ENCODE measurements at regions not wholly inside any gene's neighbourhood (a gene's known extent, or its start where the extent isn't known, plus 50 kb on each side); places are given as distances from the start of the nearest gene placed in this dataset.
"Not testable (repeated sequence)": the region's sequence is repeated elsewhere in the genome, so short reads cannot be mapped to it uniquely, and the experiment has no call there.

DNA sequence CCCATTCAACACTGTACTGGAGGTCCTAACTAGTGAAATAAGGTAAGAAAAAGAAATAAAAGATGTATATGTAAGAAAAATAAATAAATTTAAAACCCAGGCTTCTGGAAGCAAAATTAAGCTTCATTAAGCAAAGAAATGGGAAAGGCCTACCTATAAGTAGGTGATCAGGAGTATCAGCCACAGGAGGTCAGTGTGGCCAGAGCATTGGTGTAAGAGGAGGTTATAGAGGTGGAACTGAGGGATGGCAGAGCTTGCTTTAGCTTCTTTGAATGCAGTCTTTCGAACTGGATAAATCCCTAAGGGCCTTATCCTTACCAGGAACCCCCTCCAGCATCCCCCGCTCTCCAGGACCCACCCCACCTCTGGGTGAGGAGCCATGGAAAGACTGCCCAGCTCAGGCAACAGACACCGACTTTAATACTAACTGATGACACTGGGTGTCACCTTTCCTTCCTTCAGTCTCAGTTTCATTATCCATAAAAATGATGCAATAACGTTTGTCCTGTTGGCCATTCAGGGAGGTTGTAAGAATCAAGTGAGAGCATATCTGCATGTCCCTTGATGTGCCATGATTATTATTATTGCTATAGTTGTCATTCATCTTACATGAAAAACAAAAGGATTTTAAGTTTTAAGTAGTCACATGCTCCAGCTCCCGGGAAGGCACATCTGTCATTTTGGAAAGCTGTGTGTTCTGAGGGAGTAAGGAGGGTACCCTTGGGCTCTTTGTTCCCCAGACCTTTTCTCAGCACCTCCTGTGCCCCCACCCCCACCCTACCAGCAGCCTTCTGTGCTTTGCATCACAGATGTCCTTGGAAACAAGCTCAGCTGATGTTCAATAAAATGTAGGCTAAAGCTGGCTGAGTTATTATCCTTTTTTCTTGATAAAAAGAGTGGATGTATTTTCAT lies 50.8 kb upstream of the CTNNA1 start:
- DNase-seq, result no peak

DNA sequence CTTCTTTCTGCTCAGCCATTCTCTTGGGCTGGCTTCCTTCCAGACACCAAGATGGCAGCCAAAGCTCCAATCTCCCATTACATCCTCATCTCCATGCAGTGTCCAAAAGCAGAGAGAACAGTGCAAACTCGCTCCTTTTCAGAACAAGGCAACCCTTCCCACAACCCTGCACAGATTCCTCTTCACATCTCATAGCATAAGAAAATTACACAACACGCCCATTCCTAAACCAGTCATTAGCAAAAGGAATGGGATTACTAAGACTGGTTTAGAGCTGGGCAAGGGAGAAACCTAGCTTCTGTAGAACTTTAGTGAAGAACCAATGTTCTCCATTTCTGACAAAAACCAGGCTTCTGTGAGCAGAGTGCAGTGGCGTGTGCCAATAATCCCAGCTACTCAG lies 51.5 kb upstream of the CTNNA1 start:
- DNase-seq, result no peak

DNA sequence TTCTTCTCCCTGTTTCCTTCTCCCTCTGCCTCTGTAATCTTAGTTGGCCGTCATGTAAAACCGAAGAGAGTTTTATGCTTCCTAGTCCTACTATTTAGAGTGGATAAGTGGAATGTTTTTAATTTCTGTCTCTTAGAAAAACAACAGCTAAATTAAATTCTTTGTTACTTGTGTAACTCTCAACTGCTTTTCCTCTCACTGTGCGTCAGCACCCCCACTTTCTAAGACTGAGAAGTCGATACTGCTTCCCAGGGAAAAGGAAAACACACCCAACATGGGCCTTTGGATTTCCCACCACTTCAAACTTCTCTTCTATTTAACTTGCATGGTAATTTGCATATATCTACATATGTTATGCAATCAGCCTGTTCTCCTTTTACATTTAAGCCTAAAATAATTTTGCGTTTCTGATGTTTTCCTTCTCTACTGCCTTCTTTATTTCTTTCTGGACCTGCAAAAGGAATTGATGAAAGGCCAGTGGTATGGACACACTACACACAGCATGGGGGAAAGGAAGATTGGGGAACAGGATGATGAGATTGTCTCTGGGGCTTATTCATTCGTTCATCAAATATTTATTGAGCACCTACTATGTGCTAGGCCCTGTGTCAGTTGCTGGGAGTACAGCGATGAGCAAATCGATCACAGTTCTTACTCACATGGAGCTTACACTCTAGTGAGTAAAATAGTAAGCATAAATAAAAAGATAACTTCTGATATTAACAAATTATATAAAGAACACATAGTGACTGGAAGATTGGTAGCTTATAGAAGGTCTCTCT lies 52.5 kb upstream of the CTNNA1 start:
- DNase-seq, result no peak

DNA sequence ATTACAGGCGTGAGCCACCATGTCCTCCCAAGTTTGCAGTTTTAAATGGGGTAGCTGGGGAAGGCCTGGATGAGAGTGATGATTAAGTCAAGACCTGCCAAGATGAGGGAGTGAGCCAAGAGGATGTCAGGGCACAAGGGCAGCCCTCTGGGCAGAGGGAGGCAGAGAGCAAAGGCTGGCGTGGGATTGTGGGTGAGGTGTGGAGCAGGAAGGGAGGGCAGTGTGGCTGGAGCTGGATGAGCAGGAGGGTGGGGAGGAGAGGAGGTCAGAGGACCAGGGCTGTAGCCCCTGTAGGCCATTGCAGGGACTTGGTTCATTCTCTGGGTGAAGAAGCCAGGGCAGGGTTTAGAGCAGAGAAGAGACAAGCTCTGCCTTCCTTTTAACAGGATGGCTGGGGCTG lies 53.7 kb upstream of the CTNNA1 start:
- no peak for DNase-seq

DNA sequence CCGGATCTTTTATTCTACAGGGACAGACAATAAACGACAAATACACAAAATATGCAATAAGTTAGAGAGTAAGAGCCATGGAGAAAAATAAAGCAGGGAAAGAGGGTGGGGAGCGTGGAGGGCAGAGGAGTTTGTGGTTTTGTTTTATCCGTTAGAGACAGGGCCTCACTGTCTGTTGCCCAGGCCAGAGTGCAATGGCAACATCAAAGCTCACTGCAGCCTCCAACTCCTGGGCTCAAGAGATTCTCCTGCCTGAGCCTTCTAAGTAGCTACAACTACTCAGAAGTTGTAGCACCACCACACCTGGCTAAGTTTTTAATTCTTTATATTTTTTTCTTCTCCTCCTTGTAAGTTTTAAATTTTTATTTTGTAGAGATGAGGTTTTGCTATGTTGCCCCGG lies 54.5 kb upstream of the CTNNA1 start:
- DNase-seq, result no peak

DNA sequence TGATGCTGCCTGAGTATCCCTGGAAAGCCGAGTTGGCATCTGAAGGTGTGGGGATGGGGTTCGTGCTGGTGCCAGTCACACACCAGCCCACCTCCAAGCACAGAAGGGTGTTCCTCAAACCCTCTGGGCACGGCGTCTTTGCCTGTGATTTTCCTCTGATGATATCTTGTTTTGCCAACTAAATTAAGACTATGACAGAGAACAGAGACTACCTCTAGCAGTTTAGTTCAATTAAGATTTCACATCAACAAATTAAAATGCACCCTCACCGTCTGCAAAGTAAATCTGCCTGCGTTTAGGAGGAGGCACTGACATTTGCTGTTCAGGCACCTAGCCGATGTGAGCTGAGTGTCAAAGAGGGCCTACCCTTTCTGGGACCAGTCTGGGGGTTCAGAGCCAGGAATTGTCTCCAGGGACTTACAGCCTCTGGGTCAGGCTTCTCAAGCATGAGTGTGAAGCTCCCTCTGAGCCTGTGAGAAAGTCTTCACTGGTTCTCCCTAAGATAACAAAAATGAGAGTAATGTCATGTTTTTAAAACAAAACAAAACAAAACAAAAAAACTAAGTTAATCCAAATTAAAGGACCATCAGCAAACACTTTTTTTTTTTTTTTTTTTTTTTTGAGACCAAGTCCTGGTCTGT lies 55.4 kb upstream of the CTNNA1 start:
- no peak for DNase-seq

DNA sequence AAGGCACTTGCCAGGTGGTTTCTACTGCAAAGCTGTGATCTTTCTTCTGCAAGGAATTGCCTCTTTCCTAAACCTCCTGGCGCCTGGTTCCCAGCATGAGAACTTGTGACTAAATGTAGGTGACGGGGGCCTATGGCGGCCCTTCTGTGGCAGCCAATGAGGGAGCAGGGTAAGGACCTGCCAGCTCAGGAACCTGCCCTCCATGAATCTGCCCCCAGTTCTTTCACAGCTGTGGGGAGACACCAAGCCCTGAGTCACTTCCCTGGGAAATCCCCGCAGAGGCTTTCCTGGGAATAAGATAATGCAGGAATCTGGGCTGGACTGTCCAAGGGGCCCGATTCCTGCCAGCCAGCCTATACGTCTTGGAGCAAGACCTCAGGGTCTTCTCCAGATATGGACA lies 56.7 kb upstream of the CTNNA1 start:
- no peak for DNase-seq

DNA sequence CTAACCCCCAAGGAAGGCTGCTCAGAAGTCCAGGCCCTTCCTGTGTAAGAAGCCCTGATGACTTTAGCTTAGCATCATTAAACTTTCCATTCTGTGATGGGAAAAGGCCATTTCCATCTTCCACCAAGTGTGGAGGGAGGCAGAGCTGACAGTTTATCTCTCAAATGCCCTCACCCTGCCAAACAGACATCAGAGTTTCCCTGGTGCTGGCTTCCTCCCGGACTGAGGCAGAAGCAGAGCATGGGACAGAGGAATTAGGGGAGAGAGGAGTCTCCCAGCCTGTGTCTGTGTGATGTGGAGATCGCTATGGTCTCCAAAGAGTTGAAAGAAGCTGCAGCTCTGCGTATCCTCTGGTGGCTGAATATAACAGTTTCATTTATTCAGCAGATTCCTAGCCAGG lies 57.4 kb upstream of the CTNNA1 start:
- DNase-seq, result no peak

DNA sequence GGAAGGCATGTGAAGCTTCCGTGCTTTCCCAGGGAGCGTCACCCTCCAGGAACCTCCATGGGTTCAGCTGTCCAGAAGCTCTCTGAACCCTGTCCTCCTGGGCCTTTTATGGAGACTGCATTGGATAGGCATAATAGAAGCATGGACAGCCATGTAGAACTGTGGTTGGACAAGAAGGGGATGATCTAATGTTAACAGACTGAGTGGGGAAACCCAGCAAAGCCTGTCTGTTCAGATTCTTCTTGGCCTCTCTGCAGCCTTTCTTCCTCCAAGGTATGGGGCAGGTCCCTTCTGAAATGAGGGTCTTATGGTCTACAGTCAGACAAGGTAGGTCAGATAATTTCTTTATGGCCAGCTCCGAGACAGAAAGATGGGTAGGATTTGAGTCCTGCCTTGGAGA lies 59.1 kb upstream of the CTNNA1 start:
- no peak for DNase-seq

DNA sequence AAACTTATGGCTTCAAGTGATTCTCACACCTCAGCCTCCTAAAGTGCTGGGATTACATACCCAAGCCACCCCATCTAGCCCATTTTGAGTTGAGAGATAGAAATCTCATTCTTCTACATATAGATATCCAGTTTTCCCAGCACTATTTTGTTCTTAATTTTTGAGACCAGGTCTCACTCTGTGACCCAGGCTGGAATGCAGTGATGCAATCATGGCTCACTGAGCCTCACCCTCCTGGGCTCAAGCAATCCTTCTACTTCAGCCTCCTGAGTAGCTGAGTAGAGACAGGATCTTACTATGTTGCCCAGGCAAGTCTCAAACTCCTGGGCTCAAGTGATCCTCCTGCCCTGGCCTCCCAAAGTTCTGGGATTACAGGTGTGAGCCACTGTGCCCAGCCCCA lies 60.9 kb upstream of the CTNNA1 start:
- DNase-seq, result no peak

DNA sequence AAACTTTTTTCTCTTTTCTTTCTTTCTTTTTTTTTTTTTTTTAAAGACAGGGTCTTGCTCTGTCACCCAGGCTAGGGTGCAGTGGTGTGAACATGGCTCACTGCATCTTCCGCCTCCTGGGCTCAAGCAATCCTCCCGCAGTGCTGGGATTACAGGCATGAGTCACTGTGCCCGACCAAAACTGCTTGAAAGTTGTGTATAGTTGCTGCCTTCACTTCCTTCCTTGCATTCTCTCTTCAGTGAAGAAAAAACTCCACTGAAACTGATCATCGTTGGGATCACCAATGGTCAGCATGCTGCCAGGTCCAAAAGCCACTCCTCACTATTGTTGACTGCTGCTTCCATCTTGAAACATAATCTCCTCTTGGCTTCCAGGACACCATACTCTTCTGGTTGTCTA lies 66.6 kb upstream of the CTNNA1 start:
- DNase-seq, result no peak

DNA sequence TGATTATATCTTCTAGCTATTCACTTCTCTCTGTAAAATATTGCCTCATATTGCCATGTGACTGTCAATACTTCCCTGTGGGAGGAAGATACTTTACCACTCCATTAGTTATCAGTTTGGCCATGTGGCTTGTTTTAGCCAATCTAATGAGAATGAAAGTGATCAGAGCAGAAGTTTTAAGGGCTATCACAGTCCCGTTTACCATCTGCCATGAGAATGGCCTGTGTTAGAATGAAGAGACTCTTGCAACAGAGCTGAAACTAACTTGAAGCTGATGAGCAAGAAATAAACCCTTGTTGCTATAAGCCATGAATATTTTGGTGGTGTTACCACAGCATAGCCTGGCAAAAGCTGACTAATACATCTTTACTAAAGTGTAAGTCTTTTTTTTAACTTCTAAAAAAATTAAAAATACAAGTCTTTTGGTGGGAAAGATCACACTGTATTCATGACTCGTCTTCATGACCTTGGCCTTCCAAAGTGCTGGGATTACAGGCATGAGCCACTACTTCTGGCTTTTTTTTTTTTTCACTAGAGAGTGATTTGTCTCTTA lies 68.0 kb upstream of the CTNNA1 start:
- DNase-seq, result no peak

DNA sequence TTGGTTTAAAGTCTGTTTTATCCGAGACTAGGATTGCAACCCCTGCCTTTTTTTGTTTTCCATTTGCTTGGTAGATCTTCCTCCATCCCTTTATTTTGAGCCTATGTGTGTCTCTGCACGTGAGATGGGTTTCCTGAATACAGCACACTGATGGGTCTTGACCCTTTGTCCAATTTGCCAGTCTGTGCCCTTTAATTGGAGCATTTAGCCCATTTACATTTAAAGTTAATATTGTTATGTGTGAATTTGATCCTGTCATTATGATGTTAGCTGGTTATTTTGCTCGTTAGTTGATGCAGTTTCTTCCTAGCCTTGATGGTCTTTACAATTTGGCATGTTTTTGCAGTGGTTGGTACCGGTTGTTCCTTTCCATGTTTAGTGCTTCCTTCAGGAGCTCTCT lies 70.8 kb upstream of the CTNNA1 start:
- not testable (repeated sequence) for DNase-seq

DNA sequence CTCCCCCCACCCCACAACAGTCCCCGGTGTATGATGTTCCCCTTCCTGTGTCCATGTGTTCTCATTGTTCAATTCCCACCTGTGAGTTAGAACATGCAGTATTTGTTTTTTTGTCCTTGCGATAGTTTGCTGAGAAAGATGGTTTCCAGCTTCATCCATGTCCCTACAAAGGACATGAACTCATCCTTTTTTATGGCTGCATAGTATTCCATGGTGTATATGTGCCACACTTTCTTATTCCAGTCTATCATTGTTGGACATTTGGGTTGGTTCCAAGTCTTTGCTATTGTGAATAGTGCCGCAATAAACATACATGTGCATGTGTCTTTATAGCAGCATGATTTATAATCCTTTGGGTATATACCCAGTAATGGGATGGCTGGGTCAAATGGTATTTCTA lies 74.4 kb upstream of the CTNNA1 start:
- DNase-seq, result not testable (repeated sequence)

DNA sequence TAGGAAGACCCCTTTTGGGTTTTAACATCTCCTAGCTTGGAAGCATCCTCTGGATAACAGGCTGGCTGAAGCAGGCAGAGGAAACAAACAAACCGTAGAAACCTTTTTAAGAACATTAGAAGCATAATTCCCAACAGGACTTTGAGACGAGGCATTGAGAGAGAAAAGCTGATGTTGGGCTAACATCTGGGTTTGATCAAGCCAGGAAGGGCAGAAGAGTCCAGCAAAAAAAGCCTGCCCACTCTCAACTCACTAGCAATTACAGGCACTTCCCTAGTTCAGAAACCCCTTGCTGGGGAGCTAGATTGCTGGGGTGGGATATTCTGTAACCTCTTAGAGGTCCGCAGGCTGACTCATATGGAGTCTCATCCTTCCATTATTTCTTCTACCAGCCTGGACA lies 75.4 kb upstream of the CTNNA1 start:
- DNase-seq, result no peak

DNA sequence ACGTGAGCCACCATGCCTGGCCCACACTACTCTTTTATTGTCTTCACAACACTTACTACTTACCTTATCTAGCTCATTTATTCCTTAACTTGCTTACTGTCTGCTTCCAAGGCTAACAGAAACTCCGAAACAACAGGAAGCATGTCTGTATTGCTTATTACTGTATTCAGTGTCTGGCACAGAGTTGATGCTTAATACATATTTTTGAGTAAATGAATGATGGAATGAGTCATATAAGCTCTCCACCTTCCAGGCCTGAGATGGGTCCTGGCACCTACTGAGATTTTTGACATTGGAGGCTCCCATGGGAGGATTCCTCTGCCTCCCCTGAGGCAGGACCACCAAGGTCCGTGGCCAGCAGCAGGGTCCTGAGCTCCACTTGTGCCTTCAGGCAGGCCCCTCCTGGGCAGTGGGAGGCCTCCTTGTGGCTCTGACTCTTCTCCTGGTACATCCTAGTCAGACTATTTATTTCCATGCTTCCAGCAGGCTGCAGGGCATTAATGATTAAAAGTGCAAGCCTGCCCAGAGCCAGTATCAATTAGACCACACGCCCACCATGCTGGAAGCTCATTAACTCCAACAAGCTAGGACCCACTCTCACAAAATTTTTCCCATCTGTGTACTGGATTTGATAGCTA lies 76.5 kb upstream of the CTNNA1 start:
- no peak for DNase-seq

DNA sequence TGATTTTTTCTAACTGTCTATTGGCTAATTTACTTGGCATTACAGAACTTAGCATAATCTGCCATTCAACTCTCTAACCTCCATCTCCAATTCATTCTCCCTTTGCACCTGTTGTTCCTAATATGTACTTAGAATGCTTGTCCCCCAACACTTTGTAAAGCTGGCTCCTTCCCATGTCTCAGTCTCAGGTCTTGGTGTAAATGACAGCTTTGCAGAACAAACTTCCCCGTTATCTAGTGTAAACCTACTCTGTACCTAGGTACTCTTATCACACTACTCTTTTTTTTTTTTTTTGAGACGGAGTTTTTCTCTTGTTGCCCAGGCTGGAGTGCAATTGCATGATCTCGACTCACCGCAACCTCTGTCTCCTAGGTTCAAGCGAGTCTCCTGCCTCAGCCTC lies 77.2 kb upstream of the CTNNA1 start:
- DNase-seq, result no peak

DNA sequence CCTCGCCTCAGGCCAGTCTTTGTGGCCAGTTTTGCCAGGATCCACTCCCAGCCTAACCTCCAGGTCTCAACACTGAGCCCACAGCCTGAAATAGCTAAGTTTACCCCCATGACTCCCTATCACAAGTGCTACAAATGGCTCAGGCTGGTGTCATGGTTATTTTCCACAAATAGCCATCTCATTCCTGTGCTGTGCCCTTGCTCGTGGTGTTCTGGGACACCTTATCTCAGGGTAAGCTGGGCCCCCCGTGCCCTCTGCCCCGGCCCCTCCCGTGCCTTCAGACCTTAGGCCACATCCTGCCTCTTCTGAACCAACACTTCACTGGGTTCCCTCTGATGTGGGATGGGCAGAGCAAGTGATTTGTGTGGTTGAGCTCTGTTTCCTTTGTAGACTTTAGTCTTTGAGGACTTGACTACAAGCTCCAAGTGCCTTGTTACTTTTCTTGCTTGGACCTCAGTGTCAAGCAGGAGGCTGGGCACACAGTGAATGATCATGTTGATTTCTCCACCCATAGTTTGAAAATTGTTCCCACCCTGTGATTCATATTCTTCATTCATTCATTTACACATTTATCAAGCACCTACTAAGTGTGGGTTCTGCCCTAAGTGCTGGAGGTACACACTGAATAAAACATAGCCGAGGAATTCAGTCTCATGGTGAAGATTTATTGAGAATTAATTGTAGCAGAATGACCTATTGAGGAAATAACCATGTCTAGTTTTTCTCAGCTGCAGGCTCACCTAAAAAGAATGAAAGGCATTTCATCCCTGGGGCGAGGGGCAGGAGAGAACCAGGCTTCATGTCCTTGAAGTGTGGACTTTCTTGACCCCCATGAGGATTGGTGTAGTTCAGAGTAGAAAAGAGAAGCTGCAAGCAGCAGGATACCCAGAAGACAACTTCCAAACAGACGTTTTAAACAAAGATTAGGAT lies 84.5 kb upstream of the CTNNA1 start:
- no peak for DNase-seq

DNA sequence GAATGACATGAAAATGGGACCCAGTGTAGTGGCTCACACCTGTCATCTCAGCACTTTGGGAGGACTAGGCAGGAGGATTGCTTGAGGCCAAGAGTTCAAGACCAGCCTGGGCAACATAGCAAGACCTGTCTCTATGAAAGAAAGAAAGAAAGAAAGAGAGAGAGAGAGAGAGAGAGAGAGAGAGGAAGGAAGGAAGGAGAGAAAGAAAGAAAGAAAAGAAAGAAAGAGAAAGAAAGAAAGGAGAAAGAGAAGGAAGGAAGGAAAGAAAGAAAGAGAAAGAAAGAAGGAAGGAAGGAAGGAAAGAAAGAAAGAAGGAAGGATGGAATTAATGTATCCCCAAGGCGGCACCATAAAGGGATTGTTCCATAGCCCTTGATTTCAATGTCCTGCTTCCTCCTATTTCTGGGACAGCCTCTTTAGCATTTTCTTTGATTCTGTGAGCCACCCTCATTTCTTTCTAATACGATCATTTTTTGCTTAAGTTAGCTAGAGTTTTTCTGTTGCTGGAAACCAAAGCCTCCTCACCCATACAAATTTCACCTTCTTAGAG lies 85.4 kb upstream of the CTNNA1 start:
- DNase-seq, result not testable (repeated sequence)

DNA sequence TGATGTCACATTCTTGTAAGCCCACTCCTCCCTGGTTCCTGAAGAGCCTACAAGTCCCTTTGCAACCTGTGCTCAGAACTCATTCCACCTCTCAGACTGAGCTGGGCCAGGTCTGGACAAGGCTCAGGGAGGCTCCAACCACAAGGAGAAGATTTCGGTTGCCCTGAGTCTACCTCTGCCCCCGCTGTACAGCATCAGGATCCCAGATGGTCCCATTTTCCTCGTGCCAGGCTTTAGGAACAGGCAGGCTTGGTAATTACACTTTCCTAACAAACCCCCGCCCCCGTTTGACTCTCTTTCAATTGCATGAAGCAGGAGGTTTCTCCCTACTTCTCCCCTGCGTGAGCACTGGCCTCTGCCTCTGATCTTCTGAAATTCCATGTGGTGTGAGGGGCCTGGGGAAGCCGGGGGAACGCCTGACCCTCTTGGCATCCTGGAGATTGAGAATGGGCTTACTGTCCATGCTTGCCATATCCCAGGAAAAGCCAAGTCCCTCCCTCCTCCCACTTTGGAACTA lies 86.9 kb upstream of the CTNNA1 start:
- no peak for DNase-seq
